Fibroblast of lung (primary cell): ENCODE measurements at regions not wholly inside any gene's neighbourhood (a gene's known extent, or its start where the extent isn't known, plus 50 kb on each side); places are given as distances from the start of the nearest gene placed in this dataset.

Experiments used
- CTCF ChIP-seq, 2 donors: IDR thresholded peaks in 1 of 2; conservative IDR thresholded peaks in 1 of 2; 1 replicate in 1 of 2; 2 replicates in 1 of 2; pipeline ENCODE4 v1.5.1; 2011 to 2012; ENCODE audit warnings: low read length in 2 of 2, control low read depth in 1 of 2, inconsistent platforms in 1 of 2, low read depth in 1 of 2, mild to moderate bottlenecking in 1 of 2
- EZH2 ChIP-seq: IDR thresholded peaks from 2 replicates; pipeline ENCODE4 v1.5.1; 2012; ENCODE audit warnings: low read length, control low read depth, mild to moderate bottlenecking; ENCODE audit errors: missing control alignments

DNA sequence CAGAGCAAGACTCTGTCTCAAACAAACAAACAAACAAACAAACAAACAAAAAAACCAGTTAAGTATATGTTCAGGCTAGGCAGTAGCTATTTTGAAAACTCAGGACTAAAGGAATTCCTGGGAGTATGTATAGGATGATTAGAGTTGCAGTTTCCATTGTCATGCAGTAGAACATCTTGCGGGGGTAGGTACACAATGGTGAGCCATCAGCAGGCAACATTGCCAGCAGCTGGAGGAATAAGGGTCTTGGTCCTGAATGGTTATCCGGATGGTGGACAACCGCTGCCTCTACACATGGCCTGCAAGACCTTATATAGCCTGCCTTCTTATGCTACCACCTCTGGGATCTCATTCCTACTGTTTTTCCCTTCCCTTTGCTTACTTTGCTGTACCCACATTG, 297.5 kb downstream of the SOX4 start:
- TF ChIP-seq CTCF (conservative IDR thresholded peaks at IDR 0.05 in 1 of 2, IDR thresholded peaks at IDR 0.05 in 1 of 2; ENCODE audit: low read depth in 1 of 2, low read length in 2 of 2) (no peak), EZH2 (no peak)
